ENCODE measurements at regions not wholly inside any gene's neighbourhood (a gene's known extent, or its start where the extent isn't known, plus 50 kb on each side); places are given as distances from the start of the nearest gene placed in this dataset.
"Not testable (repeated sequence)": the region's sequence is repeated elsewhere in the genome, so short reads cannot be mapped to it uniquely, and the experiment has no call there.

GRCh38 chr2:180694445-180695421, 285.7 kb upstream of the UBE2E3 start:
- DNase-seq = no peak

GRCh38 chr2:180692322-180692721, 288.1 kb upstream of the UBE2E3 start:
- no peak for DNase-seq

DNA sequence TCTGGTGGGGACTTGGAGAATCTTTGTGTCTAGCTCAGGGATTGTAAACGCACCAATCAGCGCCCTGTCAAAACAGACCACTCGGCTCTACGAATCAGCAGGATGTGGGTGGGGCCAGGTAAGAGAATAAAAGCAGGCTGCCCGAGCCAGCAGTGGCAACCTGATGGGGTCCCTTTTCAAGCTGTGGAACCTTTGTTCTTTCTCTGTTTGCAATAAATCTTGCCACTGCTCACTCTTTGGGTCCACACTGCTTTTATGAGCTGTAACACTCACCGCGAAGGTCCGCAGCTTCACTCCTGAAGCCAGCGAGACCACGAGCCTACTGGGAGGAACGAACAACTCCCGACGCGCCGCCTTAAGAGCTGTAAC, 288.6 kb upstream of the UBE2E3 start:
- DNase-seq = not testable (repeated sequence)

GRCh38 chr2:180691186-180691854, 289.1 kb upstream of the UBE2E3 start:
- DNase-seq = not testable (repeated sequence)

GRCh38 chr2:180690611-180691010, 289.8 kb upstream of the UBE2E3 start:
- no peak for DNase-seq

- DNase-seq = no peak
These were observed 297.5 kb upstream of the UBE2E3 start for GRCh38 chr2:180682871-180683270.

- DNase-seq = no peak
These were observed 300.7 kb upstream of the UBE2E3 start for GRCh38 chr2:180679693-180680092.

- DNase-seq = no peak
These were observed 301.8 kb upstream of the UBE2E3 start for GRCh38 chr2:180678625-180678972.

DNA sequence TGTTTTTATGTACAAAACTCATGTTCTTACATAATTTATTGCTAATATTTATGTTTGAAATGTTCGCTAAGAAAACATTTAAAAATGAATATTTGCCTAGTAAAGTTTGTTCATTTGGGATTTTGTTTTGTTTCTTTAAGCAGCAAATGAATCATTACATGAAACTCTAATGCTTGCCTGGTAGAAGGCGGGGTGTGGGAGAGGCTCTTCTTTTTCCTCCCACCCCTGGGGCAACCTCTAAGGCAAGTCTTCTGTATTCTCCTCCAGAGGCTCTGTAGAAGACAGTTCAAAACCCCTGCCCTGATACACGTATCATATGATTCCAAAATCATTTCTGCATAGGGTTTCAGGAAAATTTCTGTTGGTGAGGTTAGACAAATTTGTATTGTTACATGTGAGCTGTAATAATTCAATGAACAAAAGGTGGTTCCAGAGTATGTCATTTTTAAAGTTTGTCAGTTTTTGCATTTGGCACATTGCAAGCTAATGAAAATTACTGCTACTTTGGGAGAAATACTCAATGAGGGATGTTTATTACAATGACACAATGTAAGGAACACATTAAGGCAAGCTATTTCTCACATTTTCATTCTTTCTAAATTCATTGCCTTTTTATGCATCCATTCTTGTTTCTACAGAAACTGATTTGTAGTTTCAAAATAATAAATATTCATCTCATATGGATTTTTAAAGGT, 302.3 kb upstream of the UBE2E3 start:
- DNase-seq = no peak

- no peak for DNase-seq
These were observed 303.2 kb upstream of the UBE2E3 start for GRCh38 chr2:180677200-180677599.

DNA sequence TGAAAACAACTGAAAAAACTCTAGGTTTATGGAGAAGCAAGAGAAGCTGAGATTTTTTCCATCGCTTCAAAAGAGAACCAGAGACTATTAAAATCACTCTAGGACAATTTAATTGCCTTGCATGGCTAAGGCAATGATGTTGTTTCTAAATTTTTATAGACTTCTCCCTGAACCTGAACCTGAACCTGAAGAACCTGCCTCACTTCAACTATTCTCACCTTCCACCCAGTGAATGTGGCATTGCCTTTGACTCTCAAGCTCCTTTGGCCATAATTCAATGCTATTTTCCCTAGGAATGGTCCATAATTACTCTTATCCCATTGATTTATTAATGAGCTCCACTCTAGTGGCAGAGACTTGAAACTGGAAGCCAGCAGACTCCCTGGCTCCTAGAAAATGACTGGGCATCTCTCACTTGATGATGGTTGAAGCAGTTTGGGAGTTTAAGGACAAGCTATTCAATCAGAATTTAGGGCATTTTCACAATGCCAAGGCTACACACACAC, 303.8 kb upstream of the UBE2E3 start:
- DNase-seq = no peak

DNA sequence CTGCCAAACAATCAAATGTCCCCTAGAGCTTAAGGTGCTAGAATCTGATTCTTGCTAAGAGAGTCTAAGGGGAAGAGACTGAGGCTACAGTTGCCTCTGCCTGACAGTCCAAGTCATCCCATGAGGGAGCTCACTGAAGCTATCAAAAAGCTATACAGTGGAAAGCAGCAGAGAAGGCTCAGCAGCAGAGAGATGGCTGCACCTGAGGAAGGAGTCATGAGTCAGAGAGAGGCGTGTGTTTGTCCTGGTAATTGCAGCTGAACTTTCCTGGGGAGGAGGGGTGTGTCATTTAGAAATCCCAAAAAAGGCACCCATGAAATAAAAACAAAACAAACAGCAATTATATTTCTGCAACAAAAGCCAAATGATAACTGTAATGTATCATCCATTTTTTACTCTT, 305.2 kb upstream of the UBE2E3 start:
- no peak for DNase-seq

DNA sequence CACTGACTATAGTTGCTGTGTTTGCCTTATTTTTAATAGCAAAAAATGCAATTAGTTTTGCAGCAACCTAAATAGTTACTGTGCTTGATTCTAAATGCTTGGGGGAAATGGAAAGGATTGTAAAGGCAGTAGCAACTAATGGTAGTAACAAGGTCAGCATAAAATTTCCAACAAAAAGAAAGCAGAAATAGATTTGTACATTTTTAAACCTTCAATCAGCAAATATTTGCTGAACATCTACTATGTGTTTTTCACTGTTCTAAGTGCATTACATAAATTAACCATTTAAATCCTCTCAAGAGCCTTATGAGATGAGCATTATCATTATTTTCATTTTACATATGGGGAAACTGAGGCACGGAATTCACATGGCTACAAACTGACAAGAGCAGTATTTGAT, 308.0 kb upstream of the UBE2E3 start:
- DNase-seq = no peak

GRCh38 chr2:180670302-180671003, 310.0 kb upstream of the UBE2E3 start:
- DNase-seq = no peak

DNA sequence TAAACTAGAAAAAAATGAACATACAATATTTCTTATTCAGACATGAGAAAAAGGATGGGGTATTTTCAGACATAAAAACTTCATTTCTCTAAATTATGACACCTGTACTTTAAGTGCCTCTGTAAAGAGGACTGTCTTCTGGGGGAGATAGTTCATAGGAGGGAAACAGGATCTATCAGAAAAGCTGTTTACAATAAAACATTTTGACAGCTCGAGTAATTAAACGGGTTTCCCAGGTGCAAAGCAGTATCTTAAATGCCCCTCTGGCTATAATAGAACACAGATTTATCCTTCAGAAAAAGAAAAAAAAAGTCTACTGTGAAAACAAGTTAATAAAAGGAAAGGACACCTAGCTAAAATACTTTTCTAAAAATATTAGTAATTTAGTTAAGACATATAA, 311.4 kb upstream of the UBE2E3 start:
- no peak for DNase-seq

GRCh38 chr2:180664507-180664906, 315.9 kb upstream of the UBE2E3 start:
- no peak for DNase-seq

DNA sequence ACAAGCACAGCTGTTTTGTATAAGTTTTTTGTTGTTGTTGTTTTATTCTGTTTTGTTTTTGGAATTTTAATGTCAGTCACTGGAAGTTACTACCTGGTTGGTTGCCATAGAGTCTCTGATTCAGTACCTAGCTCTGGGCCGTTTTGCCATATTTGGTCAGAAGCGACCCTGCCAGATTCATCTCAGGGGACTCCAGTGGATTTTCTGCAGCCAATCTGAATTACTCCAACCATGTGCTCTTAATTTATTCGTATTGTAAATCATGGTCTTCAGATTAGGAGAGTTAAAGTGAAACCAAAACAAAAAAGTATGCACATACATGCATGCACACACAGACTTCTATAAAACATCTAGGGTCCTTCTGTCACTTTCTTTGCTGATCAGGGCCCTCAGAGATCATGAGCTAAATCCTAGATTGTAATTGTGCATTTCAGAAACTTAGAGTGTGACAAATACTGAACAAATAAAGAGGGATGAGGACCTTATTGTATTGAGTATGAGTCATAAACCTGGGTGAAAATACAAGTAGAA, 317.4 kb upstream of the UBE2E3 start:
- no peak for DNase-seq

GRCh38 chr2:180662521-180662920, 317.9 kb upstream of the UBE2E3 start:
- DNase-seq = no peak

DNA sequence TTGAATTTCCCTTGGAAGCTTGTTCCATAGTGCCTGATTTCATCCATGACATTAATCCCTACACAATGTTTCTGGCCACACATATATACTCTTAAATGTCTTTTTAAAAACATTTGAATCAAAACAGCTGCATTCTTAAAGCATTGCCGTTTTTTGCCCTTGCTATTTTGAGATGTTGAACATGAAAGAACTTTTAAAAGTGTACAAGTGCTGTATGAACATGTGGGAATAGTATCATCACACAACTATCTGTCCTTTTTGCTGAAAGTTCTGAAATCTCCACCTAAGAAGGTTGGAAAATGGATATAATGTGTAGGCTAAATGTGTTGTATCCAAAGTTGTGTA, 318.7 kb upstream of the UBE2E3 start:
- no peak for DNase-seq

GRCh38 chr2:180660881-180661685, 319.3 kb upstream of the UBE2E3 start:
- DNase-seq = no peak

DNA sequence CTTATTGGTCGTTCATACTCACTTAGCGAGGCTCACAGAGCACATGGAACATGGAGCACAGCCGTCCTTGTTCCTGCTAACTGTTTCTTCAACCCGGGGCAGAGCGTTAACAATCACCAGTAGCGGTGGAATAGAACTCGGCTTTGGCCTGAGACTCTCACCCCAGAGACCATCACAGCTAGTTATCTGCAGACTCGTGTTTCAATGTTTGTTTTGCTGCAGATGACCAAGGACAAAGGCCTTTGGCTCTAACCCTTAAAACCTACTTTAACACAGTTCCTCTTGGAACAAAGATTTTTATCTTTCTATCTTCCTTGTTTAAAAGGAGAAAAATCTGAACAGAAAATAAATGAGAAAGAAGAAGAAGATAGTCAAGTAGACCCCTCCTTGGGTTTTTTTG, 320.2 kb upstream of the UBE2E3 start:
- no peak for DNase-seq

- no peak for DNase-seq
These were observed 323.4 kb upstream of the UBE2E3 start for GRCh38 chr2:180657054-180657453.
